ENCODE measurements at regions not wholly inside any gene's neighbourhood (a gene's known extent, or its start where the extent isn't known, plus 50 kb on each side); places are given as distances from the start of the nearest gene placed in this dataset.
"Not testable (repeated sequence)": the region's sequence is repeated elsewhere in the genome, so short reads cannot be mapped to it uniquely, and the experiment has no call there.

- no peaks in the 10 kb centered on the region for H3K4me1 ChIP-seq
- no peak overlapping the region for H3K27ac ChIP-seq
- H3K36me3 ChIP-seq, result no peaks in the 10 kb centered on the region
- intact Hi-C loops (cut with DNase I; ENCODE audit: low total_unique reads), result no loop called here
- 46 to 58% (median 51%) methylated on average over 6 of the region's 6 CpGs for WGBS, 5 donors
- no peak for TF ChIP-seq POLR2AphosphoS5 (IDR thresholded peaks at IDR 0.05)
- no peak for TF ChIP-seq EP300 (IDR thresholded peaks at IDR 0.05)
- TF ChIP-seq POLR2A (IDR thresholded peaks at IDR 0.05), result no peak
- no peak for TF ChIP-seq CTCF (IDR thresholded peaks at IDR 0.05)
- DNase-seq, result no peak
- H3K27me3 ChIP-seq, result no peaks in the 10 kb centered on the region
- no peaks in the 10 kb centered on the region for H3K9me3 ChIP-seq
- H3K4me3 ChIP-seq, result no peak overlapping the region
These were observed 198.1 kb upstream of the TRPC7 start for GRCh38 chr5:136563489-136563888.

DNA sequence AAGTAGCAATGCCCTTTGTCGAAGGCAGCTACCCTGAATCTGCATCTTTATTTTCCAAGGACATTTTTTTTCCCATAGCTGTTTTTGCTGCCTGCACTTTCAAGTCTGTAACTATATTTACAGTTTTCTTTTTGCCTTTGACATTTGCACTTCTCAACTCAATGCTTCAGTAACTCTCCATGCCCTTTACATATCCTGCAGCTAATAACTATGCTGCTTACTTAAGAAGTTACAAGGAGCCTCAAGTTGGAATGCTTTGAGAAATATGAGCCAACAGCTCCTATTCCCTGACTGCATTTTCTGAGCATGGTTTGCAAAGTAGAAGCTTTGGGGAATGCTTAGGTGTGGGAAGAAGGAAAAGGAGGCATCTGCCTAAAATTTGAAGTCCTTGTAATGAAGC lies 194.8 kb upstream of the TRPC7 start:
- H3K4me1 ChIP-seq, result no peaks in the 10 kb centered on the region
- WGBS, 5 donors, result 72 to 84% (median 78%) methylated on average over 1 of the region's 1 CpG
- no peak overlapping the region for H3K4me3 ChIP-seq
- H3K36me3 ChIP-seq, result no peaks in the 10 kb centered on the region
- no peaks in the 10 kb centered on the region for H3K27me3 ChIP-seq
- TF ChIP-seq POLR2A (IDR thresholded peaks at IDR 0.05) (no peak), POLR2AphosphoS5 (IDR thresholded peaks at IDR 0.05) (no peak), CTCF (IDR thresholded peaks at IDR 0.05) (no peak), EP300 (IDR thresholded peaks at IDR 0.05) (no peak)
- H3K27ac ChIP-seq, result no peak overlapping the region
- no peak for DNase-seq
- intact Hi-C loops (cut with DNase I; ENCODE audit: low total_unique reads), result no loop called here
- peaks cover 0 to 18% (median 17%) of the 10 kb centered on the region in 4 donors for H3K9me3 ChIP-seq

GRCh38 chr5:136559651-136560050 lies 194.3 kb upstream of the TRPC7 start:
- no peak overlapping the region for H3K4me3 ChIP-seq
- no peak for DNase-seq
- no peak for TF ChIP-seq POLR2AphosphoS5 (IDR thresholded peaks at IDR 0.05)
- no peak for TF ChIP-seq CTCF (IDR thresholded peaks at IDR 0.05)
- no peak for TF ChIP-seq EP300 (IDR thresholded peaks at IDR 0.05)
- H3K27ac ChIP-seq, result no peak overlapping the region
- H3K9me3 ChIP-seq, result peaks cover 0 to 21% (median 18%) of the 10 kb centered on the region in 4 donors
- no peaks in the 10 kb centered on the region for H3K36me3 ChIP-seq
- H3K4me1 ChIP-seq, result no peaks in the 10 kb centered on the region
- no peaks in the 10 kb centered on the region for H3K27me3 ChIP-seq
- 57 to 71% (median 67%) methylated on average over 2 of the region's 2 CpGs for WGBS, 5 donors
- intact Hi-C loops (cut with DNase I; ENCODE audit: low total_unique reads), result no loop called here

DNA sequence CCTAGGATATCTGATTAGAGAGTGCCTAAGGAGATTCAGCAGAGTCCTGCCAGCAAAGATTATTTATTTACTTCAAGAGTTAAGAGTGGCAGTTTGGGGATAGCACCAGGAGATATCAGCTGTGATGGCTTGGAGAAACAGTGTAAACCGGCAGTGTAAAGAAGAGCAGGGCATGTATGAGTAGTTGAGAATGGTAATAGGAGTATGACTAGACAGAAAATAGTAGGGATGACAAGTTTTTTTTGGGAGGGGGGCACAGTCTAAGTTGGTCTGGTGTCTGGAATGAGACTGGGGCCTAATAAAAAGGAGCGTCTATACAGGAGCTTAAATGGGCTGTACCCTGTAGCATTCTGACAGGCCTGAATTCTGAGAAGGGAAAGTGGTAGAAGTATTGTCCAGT lies 181.8 kb upstream of the TRPC7 start:
- H3K27ac ChIP-seq; H3K9me3 ChIP-seq; intact Hi-C loops (cut with DNase I; ENCODE audit: low total_unique reads); H3K4me1 ChIP-seq; H3K4me3 ChIP-seq; H3K27me3 ChIP-seq; H3K36me3 ChIP-seq; DNase-seq: not testable (repeated sequence)
- WGBS, 5 donors, result 69 to 85% (median 75%) methylated on average over 2 of the region's 2 CpGs

DNA sequence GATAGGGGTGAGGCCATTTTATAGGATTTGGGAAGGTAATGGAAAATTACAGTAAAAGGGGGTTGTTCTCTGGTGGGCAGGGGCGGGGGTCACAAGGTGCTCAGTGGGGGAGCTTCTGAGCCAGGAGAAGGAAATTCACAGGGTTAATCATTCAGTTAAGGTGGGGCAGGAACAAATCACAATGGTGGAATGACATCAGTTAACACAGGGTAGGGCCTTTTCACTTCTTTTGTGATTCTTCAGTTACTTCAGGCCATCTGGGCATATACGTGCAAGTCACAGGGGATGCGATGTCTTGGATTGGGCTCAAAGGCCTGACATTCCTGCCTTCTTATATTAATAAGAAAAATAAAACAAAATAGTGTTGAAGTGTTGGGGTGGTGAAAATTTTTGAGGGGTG lies 181.1 kb upstream of the TRPC7 start:
- H3K9me3 ChIP-seq; intact Hi-C loops (cut with DNase I; ENCODE audit: low total_unique reads); H3K27me3 ChIP-seq; H3K4me1 ChIP-seq; H3K27ac ChIP-seq; H3K4me3 ChIP-seq; DNase-seq; H3K36me3 ChIP-seq: not testable (repeated sequence)
- WGBS, 5 donors, result 79 to 91% (median 82%) methylated on average over 3 of the region's 3 CpGs

- H3K36me3 ChIP-seq; H3K4me1 ChIP-seq; H3K27ac ChIP-seq; H3K27me3 ChIP-seq; H3K9me3 ChIP-seq; intact Hi-C loops (cut with DNase I; ENCODE audit: low total_unique reads); H3K4me3 ChIP-seq; DNase-seq: not testable (repeated sequence)
- 76 to 91% (median 84%) methylated on average over 5 of the region's 5 CpGs for WGBS, 5 donors
These were observed 179.7 kb upstream of the TRPC7 start for GRCh38 chr5:136545031-136545430.
